CD4-positive, alpha-beta T cell treated with Interleukin-2 at 100 ng/mL for 4 hours (primary cell): ENCODE measurements at regions not wholly inside any gene's neighbourhood (a gene's known extent, or its start where the extent isn't known, plus 50 kb on each side); places are given as distances from the start of the nearest gene placed in this dataset.
"Not testable (repeated sequence)": the region's sequence is repeated elsewhere in the genome, so short reads cannot be mapped to it uniquely, and the experiment has no call there.

Experiments
- DNase-seq: peaks from one replicate; pipeline ENCODE4 v3.0.0-alpha.2; 2020; ENCODE audit warnings: low spot score

- no peak for DNase-seq
These were observed 127.2 kb upstream of the SLIT2 start for GRCh38 chr4:20124317-20125026.

GRCh38 chr4:20122198-20122988 lies 129.3 kb upstream of the SLIT2 start:
- no peak for DNase-seq

- DNase-seq, result no peak
These were observed 132.6 kb upstream of the SLIT2 start for GRCh38 chr4:20119141-20119540.

- no peak for DNase-seq
These were observed 142.3 kb upstream of the SLIT2 start for GRCh38 chr4:20109391-20109790.

- no peak for DNase-seq
These were observed 144.8 kb upstream of the SLIT2 start for GRCh38 chr4:20106921-20107320.

- no peak for DNase-seq
These were observed 149.9 kb upstream of the SLIT2 start for GRCh38 chr4:20101831-20102230.

GRCh38 chr4:20096911-20097310 lies 154.8 kb upstream of the SLIT2 start:
- no peak for DNase-seq

- no peak for DNase-seq
These were observed 155.7 kb upstream of the SLIT2 start for GRCh38 chr4:20095805-20096541.

GRCh38 chr4:20091781-20092180 lies 159.9 kb upstream of the SLIT2 start:
- no peak for DNase-seq

GRCh38 chr4:20087522-20087911 lies 164.2 kb upstream of the SLIT2 start:
- no peak for DNase-seq

- DNase-seq, result no peak
These were observed 164.7 kb upstream of the SLIT2 start for GRCh38 chr4:20086799-20087521.

GRCh38 chr4:20086067-20086798 lies 165.5 kb upstream of the SLIT2 start:
- no peak for DNase-seq

GRCh38 chr4:20085653-20086052 lies 166.1 kb upstream of the SLIT2 start:
- no peak for DNase-seq

GRCh38 chr4:20085156-20085555 lies 166.5 kb upstream of the SLIT2 start:
- DNase-seq, result no peak

- no peak for DNase-seq
These were observed 167.2 kb upstream of the SLIT2 start for GRCh38 chr4:20084488-20084887.

- DNase-seq, result no peak
These were observed 173.1 kb upstream of the SLIT2 start for GRCh38 chr4:20078644-20079043.

GRCh38 chr4:20075248-20075871 lies 176.3 kb upstream of the SLIT2 start:
- DNase-seq, result no peak

GRCh38 chr4:20074450-20074849 lies 177.3 kb upstream of the SLIT2 start:
- no peak for DNase-seq

GRCh38 chr4:20065952-20066351 lies 185.8 kb upstream of the SLIT2 start:
- no peak for DNase-seq

GRCh38 chr4:20062857-20063256 lies 188.8 kb upstream of the SLIT2 start:
- not testable (repeated sequence) for DNase-seq

GRCh38 chr4:20062054-20062453 lies 189.7 kb upstream of the SLIT2 start:
- DNase-seq, result no peak
